ENCODE measurements at regions not wholly inside any gene's neighbourhood (a gene's known extent, or its start where the extent isn't known, plus 50 kb on each side); places are given as distances from the start of the nearest gene placed in this dataset.

DNA sequence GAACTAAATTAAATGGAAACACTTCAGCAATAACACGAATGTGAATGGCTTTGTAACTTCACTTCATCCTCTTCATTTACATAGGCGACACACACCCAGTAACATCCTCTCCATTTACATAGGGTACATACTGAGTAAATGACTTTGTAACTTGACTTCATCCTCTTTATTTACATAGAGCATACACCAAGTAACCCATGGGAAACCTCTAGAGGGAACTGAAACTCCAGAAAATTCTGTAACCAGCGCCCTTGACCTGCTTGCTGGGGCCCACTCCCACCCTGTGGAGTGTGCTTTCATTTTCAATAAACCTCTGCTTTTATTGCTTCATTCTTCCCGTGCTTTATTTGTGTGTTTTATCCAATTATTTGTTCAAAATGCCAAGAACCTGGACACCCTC, 81.6 kb upstream of the OPRM1 start:
- TF ChIP-seq, protein P1, sequence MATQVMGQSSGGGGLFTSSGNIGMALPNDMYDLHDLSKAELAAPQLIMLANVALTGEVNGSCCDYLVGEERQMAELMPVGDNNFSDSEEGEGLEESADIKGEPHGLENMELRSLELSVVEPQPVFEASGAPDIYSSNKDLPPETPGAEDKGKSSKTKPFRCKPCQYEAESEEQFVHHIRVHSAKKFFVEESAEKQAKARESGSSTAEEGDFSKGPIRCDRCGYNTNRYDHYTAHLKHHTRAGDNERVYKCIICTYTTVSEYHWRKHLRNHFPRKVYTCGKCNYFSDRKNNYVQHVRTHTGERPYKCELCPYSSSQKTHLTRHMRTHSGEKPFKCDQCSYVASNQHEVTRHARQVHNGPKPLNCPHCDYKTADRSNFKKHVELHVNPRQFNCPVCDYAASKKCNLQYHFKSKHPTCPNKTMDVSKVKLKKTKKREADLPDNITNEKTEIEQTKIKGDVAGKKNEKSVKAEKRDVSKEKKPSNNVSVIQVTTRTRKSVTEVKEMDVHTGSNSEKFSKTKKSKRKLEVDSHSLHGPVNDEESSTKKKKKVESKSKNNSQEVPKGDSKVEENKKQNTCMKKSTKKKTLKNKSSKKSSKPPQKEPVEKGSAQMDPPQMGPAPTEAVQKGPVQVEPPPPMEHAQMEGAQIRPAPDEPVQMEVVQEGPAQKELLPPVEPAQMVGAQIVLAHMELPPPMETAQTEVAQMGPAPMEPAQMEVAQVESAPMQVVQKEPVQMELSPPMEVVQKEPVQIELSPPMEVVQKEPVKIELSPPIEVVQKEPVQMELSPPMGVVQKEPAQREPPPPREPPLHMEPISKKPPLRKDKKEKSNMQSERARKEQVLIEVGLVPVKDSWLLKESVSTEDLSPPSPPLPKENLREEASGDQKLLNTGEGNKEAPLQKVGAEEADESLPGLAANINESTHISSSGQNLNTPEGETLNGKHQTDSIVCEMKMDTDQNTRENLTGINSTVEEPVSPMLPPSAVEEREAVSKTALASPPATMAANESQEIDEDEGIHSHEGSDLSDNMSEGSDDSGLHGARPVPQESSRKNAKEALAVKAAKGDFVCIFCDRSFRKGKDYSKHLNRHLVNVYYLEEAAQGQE (IDR thresholded peaks at IDR 0.05; ENCODE audit: insufficient read depth in 1 of 2, low read depth in 2 of 2, low read length in 2 of 2) = no peak
- TF ChIP-seq POLR2AphosphoS5 (IDR thresholded peaks at IDR 0.05; ENCODE audit: low read depth, low read length) (no peak), FOXP2 (optimal IDR thresholded peaks at IDR 0.05; ENCODE audit: borderline replicate concordance, extremely low read depth, extremely low read length, insufficient read depth) (no peak), TAF1 (IDR thresholded peaks at IDR 0.05; ENCODE audit: borderline replicate concordance, insufficient read depth, low read length) (no peak), SIN3A (IDR thresholded peaks at IDR 0.05; ENCODE audit: borderline replicate concordance, insufficient read depth, low read length) (no peak)

DNA sequence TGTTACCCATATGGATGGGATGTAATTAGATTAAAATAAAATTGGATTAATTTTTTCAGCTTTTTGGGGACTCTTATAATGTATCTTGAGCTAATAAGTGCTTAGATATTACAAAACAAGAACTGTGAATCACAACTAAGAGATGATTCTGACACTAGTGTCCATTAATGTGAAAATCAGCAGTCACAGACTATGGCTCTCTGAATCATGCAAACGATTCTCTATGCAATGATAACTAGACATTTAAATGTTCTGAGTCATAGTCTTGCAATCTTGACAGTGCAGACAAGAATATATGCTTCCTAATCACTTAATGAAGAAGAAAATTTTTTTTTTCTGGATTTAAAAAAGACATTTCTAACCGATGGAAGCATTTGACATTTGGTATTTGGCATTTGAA, 82.2 kb upstream of the OPRM1 start:
- TF ChIP-seq TAF1 (IDR thresholded peaks at IDR 0.05; ENCODE audit: borderline replicate concordance, insufficient read depth, low read length) (no peak), SIN3A (IDR thresholded peaks at IDR 0.05; ENCODE audit: borderline replicate concordance, insufficient read depth, low read length) (no peak), POLR2AphosphoS5 (IDR thresholded peaks at IDR 0.05; ENCODE audit: low read depth, low read length) (no peak), FOXP2 (optimal IDR thresholded peaks at IDR 0.05; ENCODE audit: borderline replicate concordance, extremely low read depth, extremely low read length, insufficient read depth) (no peak)
- TF ChIP-seq, protein P1 (IDR thresholded peaks at IDR 0.05; ENCODE audit: insufficient read depth in 1 of 2, low read depth in 2 of 2, low read length in 2 of 2) = no peak

DNA sequence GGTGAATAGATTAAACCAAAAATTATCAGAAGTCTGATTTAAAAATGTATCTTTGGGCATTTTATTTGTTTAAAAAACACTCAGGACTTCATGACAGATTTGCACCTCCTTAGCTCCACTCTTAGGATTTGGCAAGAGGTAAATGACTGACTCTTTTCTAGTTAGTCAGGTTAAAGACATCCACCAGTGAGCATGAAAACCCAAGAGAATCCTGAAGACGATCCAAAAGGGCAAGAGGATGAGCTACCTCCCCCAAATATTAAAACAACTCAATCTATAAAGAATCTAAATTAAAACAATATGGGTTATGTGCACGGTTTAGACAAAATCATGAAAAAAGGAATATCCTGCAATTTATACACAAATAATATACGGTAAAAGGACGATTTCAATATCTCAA, 89.4 kb upstream of the OPRM1 start:
- TF ChIP-seq SIN3A (IDR thresholded peaks at IDR 0.05; ENCODE audit: borderline replicate concordance, insufficient read depth, low read length) = no peak
- no peak for TF ChIP-seq POLR2AphosphoS5 (IDR thresholded peaks at IDR 0.05; ENCODE audit: low read depth, low read length)
- no peak for TF ChIP-seq TAF1 (IDR thresholded peaks at IDR 0.05; ENCODE audit: borderline replicate concordance, insufficient read depth, low read length)
- TF ChIP-seq, protein P1 (IDR thresholded peaks at IDR 0.05; ENCODE audit: insufficient read depth in 1 of 2, low read depth in 2 of 2, low read length in 2 of 2) = no peak
- TF ChIP-seq FOXP2 (optimal IDR thresholded peaks at IDR 0.05; ENCODE audit: borderline replicate concordance, extremely low read depth, extremely low read length, insufficient read depth) = no peak

DNA sequence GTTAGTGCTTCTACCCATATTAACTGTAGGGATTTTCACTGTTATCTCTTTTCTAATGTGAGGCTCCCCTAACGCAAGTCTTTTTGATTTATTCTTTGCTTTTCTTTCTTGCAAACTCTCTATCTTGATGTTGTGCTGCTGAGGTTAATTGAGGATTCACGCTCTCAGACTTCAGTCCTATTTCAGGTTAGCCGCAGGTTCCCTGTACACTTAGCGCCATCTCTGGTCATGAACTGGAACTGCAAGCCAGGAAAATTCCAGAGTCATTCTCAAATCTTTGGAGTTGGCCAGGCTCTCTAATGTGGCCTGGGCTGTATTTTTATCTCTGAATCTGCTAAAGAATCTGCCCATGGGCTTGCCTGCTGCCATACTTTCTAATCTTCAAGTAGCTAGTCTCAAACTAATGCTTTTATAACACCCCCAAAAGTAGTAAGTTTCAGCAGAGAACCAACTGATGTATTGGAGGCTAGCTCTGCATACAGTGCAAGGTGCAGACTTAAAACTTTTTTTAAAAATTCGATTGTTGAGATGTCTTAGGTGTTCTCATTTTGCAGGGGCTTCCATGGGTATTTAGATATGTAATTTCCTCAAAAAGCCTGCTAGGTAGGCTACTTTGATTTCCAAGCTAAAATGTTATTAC, 91.1 kb upstream of the OPRM1 start:
- TF ChIP-seq, protein P1 (IDR thresholded peaks at IDR 0.05; ENCODE audit: insufficient read depth in 1 of 2, low read depth in 2 of 2, low read length in 2 of 2) = no peak
- TF ChIP-seq POLR2AphosphoS5 (IDR thresholded peaks at IDR 0.05; ENCODE audit: low read depth, low read length) = no peak

DNA sequence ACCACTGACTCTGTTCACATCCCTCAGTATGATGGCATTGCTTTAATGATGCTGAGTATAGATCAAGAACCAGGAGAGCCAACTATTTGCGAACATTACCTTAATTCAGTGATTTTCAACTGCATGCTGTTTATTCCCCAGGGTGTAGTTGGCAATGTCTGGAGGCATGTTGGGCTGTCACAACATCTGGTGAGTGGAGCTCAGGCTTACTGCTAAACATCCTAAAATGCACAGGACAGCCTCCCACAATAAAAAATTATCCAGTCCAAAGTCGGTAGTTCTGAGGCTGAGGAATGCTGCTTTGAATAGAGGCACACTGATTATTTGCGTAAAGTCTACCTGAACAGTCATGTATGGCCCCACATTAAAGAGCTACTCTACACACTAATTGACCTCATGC, 94.8 kb upstream of the OPRM1 start:
- TF ChIP-seq SIN3A (IDR thresholded peaks at IDR 0.05; ENCODE audit: borderline replicate concordance, insufficient read depth, low read length) (no peak), POLR2AphosphoS5 (IDR thresholded peaks at IDR 0.05; ENCODE audit: low read depth, low read length) (no peak), FOXP2 (optimal IDR thresholded peaks at IDR 0.05; ENCODE audit: borderline replicate concordance, extremely low read depth, extremely low read length, insufficient read depth) (no peak), TAF1 (IDR thresholded peaks at IDR 0.05; ENCODE audit: borderline replicate concordance, insufficient read depth, low read length) (no peak)
- TF ChIP-seq, protein P1 (IDR thresholded peaks at IDR 0.05; ENCODE audit: insufficient read depth in 1 of 2, low read depth in 2 of 2, low read length in 2 of 2) = no peak

Measured in PFSK-1 (cell line).